H1 (cell line): ENCODE measurements at regions not wholly inside any gene's neighbourhood (a gene's known extent, or its start where the extent isn't known, plus 50 kb on each side); places are given as distances from the start of the nearest gene placed in this dataset.

ENCODE experiments used
- CTCF ChIA-PET: fragments of 300-600 bp; sonication (Branson Sonifier 250); formaldehyde crosslinking; loops from one replicate; lab custom pipeline; 2021; ENCODE audit not compliant: partially characterized antibody; lab: Charles Lee
- POLR2A ChIA-PET: fragments of 300-600 bp; sonication (Branson Sonifier 250); formaldehyde crosslinking; loops from one replicate; lab custom pipeline; 2021; ENCODE audit warnings: inconsistent platforms; ENCODE audit not compliant: partially characterized antibody; lab: Charles Lee
- DNase-seq, 2 experiments: peaks; one replicate each; pipeline versions ENCODE4 v3.0.0 to v3.0.0-alpha.2; 2010 to 2022; ENCODE audit warnings: low spot score in 2 of 2, low read depth in 1 of 2, mixed read lengths in 1 of 2
- FAIRE-seq: peaks from 2 replicates; lab custom pipeline; 2011; peaks lifted over from hg19 to GRCh38; lab: Jason Lieb, UNC
- H2AFZ ChIP-seq: 2 replicates; pipeline ENCODE4 v1.8.1; 2012; ENCODE audit warnings: low read length, inconsistent platforms
- H2AK5ac ChIP-seq: 2 replicates; pipeline ENCODE4 v1.6.1; 2013; ENCODE audit warnings: low read depth, low read length
- H2BK120ac ChIP-seq: replicated peaks from 2 replicates; pipeline ENCODE3; 2013; ENCODE audit warnings: low read depth, low read length, inconsistent platforms
- H2BK12ac ChIP-seq: 2 replicates; pipeline ENCODE4 v1.6.1; 2013; ENCODE audit warnings: low read depth, low read length
- H2BK15ac ChIP-seq: 2 replicates; pipeline ENCODE4 v1.6.1; 2013; ENCODE audit warnings: low read length
- H2BK20ac ChIP-seq: 2 replicates; pipeline ENCODE4 v1.6.1; 2013; ENCODE audit warnings: low read length
- H2BK5ac ChIP-seq: 2 replicates; pipeline ENCODE4 v1.6.1; 2013; ENCODE audit warnings: low read depth, low read length
- H3K14ac ChIP-seq: 2 replicates; pipeline ENCODE4 v1.6.1; 2013; ENCODE audit warnings: inconsistent platforms; ENCODE audit not compliant: insufficient read length
- H3K18ac ChIP-seq: 2 replicates; pipeline ENCODE4 v1.6.1; 2013; ENCODE audit warnings: low read length; ENCODE audit errors: extremely low read depth
- H3K23ac ChIP-seq: 2 replicates; pipeline ENCODE4 v1.6.1; 2013; ENCODE audit warnings: inconsistent platforms; ENCODE audit not compliant: insufficient read length
- H3K23me2 ChIP-seq: 2 replicates; pipeline ENCODE4 v1.6.1; 2013; ENCODE audit warnings: low read depth, low read length
- H3K27ac ChIP-seq: 2 replicates; pipeline ENCODE4 v1.6.1; 2011; ENCODE audit warnings: low read depth, low read length, inconsistent platforms
- H3K27me3 ChIP-seq, 4 experiments: replicated peaks in 1 of 4; 1 replicate in 1 of 4; 2 replicates in 3 of 4; pipeline versions ENCODE4 v1.6.1 to v1.8.1; 2011 to 2013; ENCODE audit warnings: low read length in 3 of 4, mild to moderate bottlenecking in 3 of 4, inconsistent platforms in 2 of 4, mixed read lengths in 2 of 4, moderate library complexity in 1 of 4; ENCODE audit not compliant: control insufficient read depth in 3 of 4, insufficient read depth in 3 of 4; ENCODE audit errors: extremely low read depth in 1 of 4
- H3K36me3 ChIP-seq, 4 experiments: 2 replicates each; pipeline versions ENCODE4 v1.6.1 to v1.8.1; 2011 to 2013; ENCODE audit warnings: mild to moderate bottlenecking in 4 of 4, low read length in 3 of 4, moderate library complexity in 2 of 4, control low read depth in 1 of 4, inconsistent platforms in 1 of 4; ENCODE audit not compliant: insufficient read depth in 4 of 4, control insufficient read depth in 2 of 4
- H3K4ac ChIP-seq: replicated peaks from 2 replicates; pipeline ENCODE3; 2013; ENCODE audit warnings: low read length, low read depth, mixed read lengths, inconsistent platforms; ENCODE audit not compliant: insufficient read length
- H3K4me1 ChIP-seq, 4 experiments: replicated peaks in 1 of 4; 1 replicate in 1 of 4; 2 replicates in 3 of 4; pipeline versions ENCODE4 v1.6.1 to v1.8.1; 2011 to 2013; ENCODE audit warnings: low read length in 3 of 4, inconsistent platforms in 2 of 4, mixed read lengths in 1 of 4; ENCODE audit not compliant: insufficient read depth in 4 of 4, control insufficient read depth in 3 of 4
- H3K4me2 ChIP-seq, 2 experiments: 2 replicates each; pipeline versions ENCODE4 v1.6.1 to v1.8.1; 2011 to 2013; ENCODE audit warnings: low read depth in 2 of 2, low read length in 2 of 2, control low read depth in 1 of 2, inconsistent platforms in 1 of 2, mild to moderate bottlenecking in 1 of 2; ENCODE audit not compliant: insufficient read depth in 1 of 2
- H3K4me3 ChIP-seq, 4 experiments: fragments of 200-600, 300-600 bp in 1 of 4; sonication (generic), shearing (Covaris generic), sonication (Bioruptor Twin) in 1 of 4; 2 replicates each; pipeline versions ENCODE4 v1.5.1 to v1.8.1; 2011 to 2016; ENCODE audit warnings: low read length in 4 of 4, low read depth in 3 of 4, control low read depth in 2 of 4, inconsistent platforms in 2 of 4, mild to moderate bottlenecking in 2 of 4, mixed read lengths in 1 of 4, moderate library complexity in 1 of 4; ENCODE audit not compliant: insufficient read depth in 2 of 4; ENCODE audit errors: extremely low read depth in 1 of 4
- H3K56ac ChIP-seq: replicated peaks from 2 replicates; pipeline ENCODE3; 2013; ENCODE audit warnings: low read depth, mild to moderate bottlenecking, mixed read lengths, low read length, inconsistent platforms; ENCODE audit not compliant: insufficient read length
- H3K79me1 ChIP-seq: 2 replicates; pipeline ENCODE4 v1.6.1; 2013; ENCODE audit warnings: low read depth, low read length, control low read depth
- H3K79me2 ChIP-seq, 2 experiments: 2 replicates each; pipeline versions ENCODE4 v1.6.1 to v1.8.1; 2012 to 2013; ENCODE audit warnings: low read length in 2 of 2, mild to moderate bottlenecking in 2 of 2, inconsistent platforms in 1 of 2; ENCODE audit not compliant: insufficient read depth in 2 of 2, control insufficient read depth in 1 of 2
- H3K9ac ChIP-seq, 4 experiments: replicated peaks in 1 of 4; 1 replicate in 1 of 4; 2 replicates in 3 of 4; pipeline versions ENCODE4 v1.6.1 to v1.8.1; 2011 to 2013; ENCODE audit warnings: low read depth in 3 of 4, low read length in 3 of 4, control low read depth in 2 of 4, mild to moderate bottlenecking in 2 of 4, moderate library complexity in 2 of 4, inconsistent platforms in 1 of 4; ENCODE audit errors: extremely low read depth in 1 of 4
- H3K9me3 ChIP-seq, 2 experiments: 2 replicates each; pipeline versions ENCODE4 v1.6.1 to v1.8.1; 2012 to 2013; ENCODE audit warnings: mild to moderate bottlenecking in 2 of 2, moderate library complexity in 2 of 2, control low read depth in 1 of 2, inconsistent platforms in 1 of 2, low read depth in 1 of 2, low read length in 1 of 2, mixed read lengths in 1 of 2; ENCODE audit not compliant: insufficient read depth in 2 of 2
- H4K20me1 ChIP-seq, 2 experiments: replicated peaks in 1 of 2; 2 replicates each; pipeline versions ENCODE3 to v1.8.1; 2011 to 2013; ENCODE audit warnings: inconsistent platforms in 2 of 2, low read length in 2 of 2, mild to moderate bottlenecking in 1 of 2; ENCODE audit not compliant: insufficient read depth in 2 of 2, control insufficient read depth in 1 of 2
- H4K5ac ChIP-seq: 2 replicates; pipeline ENCODE4 v1.6.1; 2013; ENCODE audit warnings: low read length, low read depth, mixed read lengths, inconsistent platforms; ENCODE audit not compliant: insufficient read length
- H4K8ac ChIP-seq: 2 replicates; pipeline ENCODE4 v1.8.0; 2013; ENCODE audit warnings: mild to moderate bottlenecking, moderate library complexity, low read length, inconsistent platforms; ENCODE audit not compliant: insufficient read depth; ENCODE audit errors: extremely low read depth
- H4K91ac ChIP-seq: replicated peaks from 2 replicates; pipeline ENCODE3; 2013; ENCODE audit warnings: low read length, mixed read lengths, inconsistent platforms; ENCODE audit not compliant: insufficient read length
- BCL11A ChIP-seq, 2 experiments: IDR thresholded peaks; one replicate each; pipeline ENCODE4 v1.6.1; 2011; ENCODE audit warnings: low read depth in 2 of 2, low read length in 2 of 2, mild to moderate bottlenecking in 2 of 2
- CHD2 ChIP-seq: IDR thresholded peaks from 2 replicates; pipeline ENCODE4 v1.6.1; 2012; ENCODE audit warnings: low read length, improper control_type of control experiment
- CREB1 ChIP-seq: IDR thresholded peaks from 2 replicates; pipeline ENCODE4 v1.6.1; 2012; ENCODE audit warnings: inconsistent platforms
- CTCF ChIP-seq, 3 experiments: IDR thresholded peaks; 1 replicate in 2 of 3; 2 replicates in 1 of 3; pipeline versions ENCODE4 v1.5.1 to v1.6.1; 2011; ENCODE audit warnings: low read length in 3 of 3, mild to moderate bottlenecking in 3 of 3, inconsistent platforms in 2 of 3, low read depth in 1 of 3, moderate library complexity in 1 of 3; ENCODE audit not compliant: insufficient read depth in 1 of 3; ENCODE audit errors: control extremely low read depth in 1 of 3
- EGR1 ChIP-seq: IDR thresholded peaks from 2 replicates; pipeline ENCODE4 v1.6.1; 2011; ENCODE audit warnings: low read depth, low read length, borderline replicate concordance
- RXRA ChIP-seq: IDR thresholded peaks from 2 replicates; pipeline ENCODE4 v1.6.1; 2011; ENCODE audit warnings: low read depth, mild to moderate bottlenecking, low read length, moderate library complexity; ENCODE audit not compliant: insufficient read depth
- SIN3A ChIP-seq, 2 experiments: IDR thresholded peaks in 1 of 2; conservative IDR thresholded peaks in 1 of 2; 2 replicates each; pipeline ENCODE4 v1.6.1; 2011 to 2012; ENCODE audit warnings: low read length in 2 of 2, improper control_type of control experiment in 1 of 2, low read depth in 1 of 2, mild to moderate bottlenecking in 1 of 2
- ZNF274 ChIP-seq: IDR thresholded peaks from 2 replicates; pipeline ENCODE4 v1.7.0; 2012; ENCODE audit warnings: low read length, borderline replicate concordance; ENCODE audit errors: extremely low read depth
- WGBS, 2 experiments: shearing (Covaris generic) in 1 of 2; methylation state at CpG; one replicate each; pipeline versions ENCODE4 v1.1.6 to v1.1.7; 2013 to 2015; ENCODE audit warnings: low lambda C conversion rate in 2 of 2, mixed read lengths in 2 of 2, inconsistent platforms in 1 of 2, low coverage in 1 of 2, missing lambda C conversion rate in 1 of 2; ENCODE audit not compliant: insufficient replicate concordance in 2 of 2, insufficient coverage in 1 of 2, insufficient read length in 1 of 2; ENCODE audit errors: extremely low coverage in 1 of 2, missing lambda C conversion rate in 1 of 2; 5-methylcytosine and 5-hydroxymethylcytosine counted together

DNA sequence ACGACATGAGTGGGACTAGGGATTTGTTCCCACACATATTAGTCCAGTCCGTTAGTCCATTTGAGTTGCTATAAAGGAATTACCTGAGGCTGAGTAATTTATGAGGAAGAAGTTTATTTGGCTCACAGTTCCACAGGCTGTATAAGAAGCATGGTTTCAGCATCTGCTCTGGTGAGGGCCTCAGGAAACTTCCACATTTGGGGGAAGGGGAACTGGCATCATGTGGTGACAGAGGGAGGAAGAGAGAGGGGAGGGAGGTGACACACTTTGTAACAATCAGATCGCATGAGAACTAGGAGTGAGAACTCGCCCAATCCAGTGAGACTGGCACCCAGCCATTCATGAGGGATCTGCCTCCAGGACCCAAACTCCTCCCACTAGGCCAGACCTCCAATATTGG, 769.9 kb upstream of the ROBO1 start:
- Histone ChIP-seq H3K27me3 (no peaks in the 10 kb centered on the region), H3K27ac (no peak overlapping the region), H2BK5ac (no peak overlapping the region), H3K23me2 (no peaks in the 10 kb centered on the region; the same call in 1 of the 2 replicates), H3K9me3 (no peaks in the 10 kb centered on the region), H4K8ac (no peak overlapping the region), H3K9ac (no peak overlapping the region), H3K14ac (no peak overlapping the region), H3K4me2 (no peak overlapping the region), H3K79me2 (no peaks in the 10 kb centered on the region), H3K36me3 (no peaks in the 10 kb centered on the region), H3K56ac (no peak overlapping the region), H2BK20ac (no peak overlapping the region), H4K20me1 (no peaks in the 10 kb centered on the region), H2AFZ (no peak overlapping the region), H3K79me1 (no peaks in the 10 kb centered on the region), H4K5ac (no peak overlapping the region), H2BK15ac (no peak overlapping the region), H2AK5ac (no peak overlapping the region), H3K18ac (no peak overlapping the region), H3K4me1 (no peaks in the 10 kb centered on the region), H2BK12ac (no peak overlapping the region), H3K23ac (no peak overlapping the region), H4K91ac (no peak overlapping the region), H3K4ac (no peak overlapping the region), H3K4me3 (no peak overlapping the region), H2BK120ac (no peak overlapping the region)
- ChIA-PET CTCF (no interaction called here), POLR2A (no interaction called here)
- DNase-seq: no peak
- FAIRE-seq: no peak
- WGBS, 2 experiments: 96% methylated on average over 4 of the region's 4 CpGs; no CpG with 5 or more reads in 1 of the 2 experiments
- TF ChIP-seq BCL11A (IDR thresholded peaks at IDR 0.05; ENCODE audit: low read depth in 2 of 2, low read length in 2 of 2): no peak
- no peak for TF ChIP-seq EGR1
- no peak for TF ChIP-seq SIN3A (conservative IDR thresholded peaks at IDR 0.05 in 1 of 2, IDR thresholded peaks at IDR 0.05 in 1 of 2; ENCODE audit: low read depth in 1 of 2, low read length in 2 of 2)
- TF ChIP-seq ZNF274: no peak
- TF ChIP-seq CREB1: no peak
- no peak for TF ChIP-seq RXRA
- TF ChIP-seq CHD2: no peak
- no peak for TF ChIP-seq CTCF (IDR thresholded peaks at IDR 0.05; ENCODE audit: control extremely low read depth in 1 of 3, insufficient read depth in 1 of 3, low read depth in 1 of 3, low read length in 3 of 3)
